SK-N-SH treated with all-trans-retinoic acid at 6 μM for 48 hours (cell line): ENCODE measurements at regions not wholly inside any gene's neighbourhood (a gene's known extent, or its start where the extent isn't known, plus 50 kb on each side); places are given as distances from the start of the nearest gene placed in this dataset.

Source experiments
- ATAC-seq: fragments of 200-7000 bp; cut with Tn5 transposase; 3 replicates; pipeline ENCODE4 v1.9.1; 2020; ENCODE audit warnings: mild to moderate bottlenecking, moderate library complexity
- ARNTL ChIP-seq: fragments of 450-650 bp; formaldehyde crosslinking; IDR thresholded peaks from 2 replicates; pipeline ENCODE4 v1.5.0; 2020; ENCODE audit warnings: low read depth, mild to moderate bottlenecking, moderate library complexity, borderline replicate concordance
- BACH2 ChIP-seq: fragments of 250-450 bp; sonication (Bioruptor Pico); IDR thresholded peaks from 2 replicates; pipeline ENCODE4 v1.9.0; 2021; ENCODE audit warnings: mild to moderate bottlenecking, borderline replicate concordance
- CREB5 ChIP-seq: fragments of 250-450 bp; sonication (Bioruptor Pico); IDR thresholded peaks from 2 replicates; pipeline ENCODE4 v1.5.1; 2020; ENCODE audit warnings: low read depth, mild to moderate bottlenecking, moderate library complexity
- CSRNP3 ChIP-seq: fragments of 250-450 bp; sonication (Bioruptor Pico); IDR thresholded peaks from 2 replicates; pipeline ENCODE4 v1.5.1; 2021; ENCODE audit warnings: mild to moderate bottlenecking, moderate library complexity
- GLIS3 ChIP-seq: fragments of 250-450 bp; sonication (Bioruptor Pico); IDR thresholded peaks from 2 replicates; pipeline ENCODE4 v1.5.0; 2020; ENCODE audit warnings: mild to moderate bottlenecking, moderate library complexity
- ISL1 ChIP-seq: fragments of 250-450 bp; sonication (Bioruptor Pico); IDR thresholded peaks from 2 replicates; pipeline ENCODE4 v2.1.2; 2022; ENCODE audit warnings: mild to moderate bottlenecking, moderate library complexity
- OSR1 ChIP-seq: fragments of 250-450 bp; sonication (Bioruptor Pico); IDR thresholded peaks from 2 replicates; pipeline ENCODE4 v1.8.0; 2022; ENCODE audit warnings: moderate library complexity, mild to moderate bottlenecking, inconsistent platforms
- PPARA ChIP-seq: fragments of 250-450 bp; sonication (Bioruptor Pico); IDR thresholded peaks from 2 replicates; pipeline ENCODE4 v1.5.0; 2020; ENCODE audit warnings: mild to moderate bottlenecking, borderline replicate concordance
- RARB ChIP-seq: fragments of 250-450 bp; sonication (Bioruptor Pico); IDR thresholded peaks from 2 replicates; pipeline ENCODE4 v1.8.0; 2021; ENCODE audit warnings: mild to moderate bottlenecking, moderate library complexity
- SNAI2 ChIP-seq: fragments of 250-450 bp; sonication (Bioruptor Pico); IDR thresholded peaks from 2 replicates; pipeline ENCODE4 v1.5.0; 2020; ENCODE audit warnings: mild to moderate bottlenecking, moderate library complexity
- TOX ChIP-seq: fragments of 250-450 bp; sonication (Bioruptor Pico); IDR thresholded peaks from 2 replicates; pipeline ENCODE4 v1.8.0; 2021; ENCODE audit warnings: mild to moderate bottlenecking, moderate library complexity, borderline replicate concordance
- ZC3H10 ChIP-seq: fragments of 250-450 bp; sonication (Bioruptor Pico); IDR thresholded peaks from 2 replicates; pipeline ENCODE4 v1.5.1; 2021; ENCODE audit warnings: mild to moderate bottlenecking, moderate library complexity
- ZFP30 ChIP-seq: fragments of 450-650 bp; formaldehyde crosslinking; IDR thresholded peaks from 2 replicates; pipeline ENCODE4 v1.5.0; 2022; ENCODE audit warnings: mild to moderate bottlenecking, moderate library complexity
- ZNF565 ChIP-seq: fragments of 450-650 bp; formaldehyde crosslinking; conservative IDR thresholded peaks from 2 replicates; pipeline ENCODE4 v1.5.0; 2020; ENCODE audit warnings: low read depth, mild to moderate bottlenecking, moderate library complexity
- ZNF70 ChIP-seq: fragments of 450-650 bp; formaldehyde crosslinking; IDR thresholded peaks from 2 replicates; pipeline ENCODE4 v1.5.0; 2020; ENCODE audit warnings: mild to moderate bottlenecking, moderate library complexity
- ZNF8 ChIP-seq: fragments of 450-650 bp; formaldehyde crosslinking; IDR thresholded peaks from 2 replicates; pipeline ENCODE4 v1.5.0; 2020; ENCODE audit warnings: mild to moderate bottlenecking, moderate library complexity
- TF ChIP-seq, protein P1 (sequence below): fragments of 250-450 bp; sonication (Bioruptor Pico); IDR thresholded peaks from 2 replicates; pipeline ENCODE4 v1.8.0; 2020; ENCODE audit warnings: mild to moderate bottlenecking, moderate library complexity, borderline replicate concordance
- TF ChIP-seq, protein P2 (sequence below): fragments of 250-450 bp; sonication (Bioruptor Pico); IDR thresholded peaks from 2 replicates; pipeline ENCODE4 v1.8.0; 2021; ENCODE audit warnings: low read depth, mild to moderate bottlenecking, moderate library complexity, borderline replicate concordance
- TF ChIP-seq, protein P3 (sequence below): fragments of 250-450 bp; sonication (Bioruptor Pico); IDR thresholded peaks from 2 replicates; pipeline ENCODE4 v1.5.0; 2020; ENCODE audit warnings: mild to moderate bottlenecking, moderate library complexity

DNA sequence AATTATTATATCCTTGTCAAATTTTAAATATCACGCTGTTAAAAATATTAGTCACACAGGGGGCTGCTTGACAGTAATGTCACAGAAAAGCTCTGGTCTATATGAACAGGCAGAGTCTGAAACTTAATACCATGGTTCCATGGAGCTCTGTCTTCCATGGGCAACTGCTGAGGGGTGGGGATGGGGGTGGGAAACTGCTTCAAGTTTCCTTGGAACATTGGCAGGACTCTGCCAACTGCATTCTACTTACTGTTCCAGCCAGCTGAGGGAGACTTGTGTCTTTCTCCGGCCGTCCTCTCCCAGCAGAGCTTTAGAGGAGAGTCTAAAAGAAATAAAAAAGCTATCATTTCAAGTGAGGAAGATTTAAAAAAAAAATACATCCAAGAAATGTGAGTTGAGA lies 348.7 kb downstream of the ZIC1 start:
- peak; percentile 39 for ATAC-seq
- TF ChIP-seq ZFP30 (CRISPR knock-in tag) (no peak), TOX (CRISPR knock-in tag) (peak; percentile 28; the same call in 1 of the 2 replicates), CREB5 (CRISPR knock-in tag) (no peak)

DNA sequence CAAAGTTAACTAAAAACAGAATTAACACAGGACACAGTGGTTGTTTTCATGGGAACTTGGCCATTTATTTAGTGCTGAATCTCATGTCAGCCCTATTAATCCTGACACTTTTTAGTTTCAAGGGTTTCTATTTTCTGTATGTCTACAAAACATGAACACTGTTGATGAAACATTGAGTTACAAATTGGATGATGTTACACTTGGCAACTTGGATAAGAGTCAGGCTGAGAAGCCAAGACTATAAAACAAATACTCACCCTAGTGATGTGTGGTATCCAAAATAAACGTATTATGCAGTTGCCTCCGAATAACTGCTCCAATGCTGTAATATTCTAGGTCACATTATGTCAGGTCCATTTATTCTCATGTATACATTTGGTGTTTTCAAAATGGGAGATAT lies 349.6 kb downstream of the ZIC1 start:
- ATAC-seq = peak; percentile 74
- TF ChIP-seq ZNF8 (CRISPR knock-in tag) = no peak
- TF ChIP-seq ZNF70 (CRISPR knock-in tag) = no peak
- TF ChIP-seq, protein P1, sequence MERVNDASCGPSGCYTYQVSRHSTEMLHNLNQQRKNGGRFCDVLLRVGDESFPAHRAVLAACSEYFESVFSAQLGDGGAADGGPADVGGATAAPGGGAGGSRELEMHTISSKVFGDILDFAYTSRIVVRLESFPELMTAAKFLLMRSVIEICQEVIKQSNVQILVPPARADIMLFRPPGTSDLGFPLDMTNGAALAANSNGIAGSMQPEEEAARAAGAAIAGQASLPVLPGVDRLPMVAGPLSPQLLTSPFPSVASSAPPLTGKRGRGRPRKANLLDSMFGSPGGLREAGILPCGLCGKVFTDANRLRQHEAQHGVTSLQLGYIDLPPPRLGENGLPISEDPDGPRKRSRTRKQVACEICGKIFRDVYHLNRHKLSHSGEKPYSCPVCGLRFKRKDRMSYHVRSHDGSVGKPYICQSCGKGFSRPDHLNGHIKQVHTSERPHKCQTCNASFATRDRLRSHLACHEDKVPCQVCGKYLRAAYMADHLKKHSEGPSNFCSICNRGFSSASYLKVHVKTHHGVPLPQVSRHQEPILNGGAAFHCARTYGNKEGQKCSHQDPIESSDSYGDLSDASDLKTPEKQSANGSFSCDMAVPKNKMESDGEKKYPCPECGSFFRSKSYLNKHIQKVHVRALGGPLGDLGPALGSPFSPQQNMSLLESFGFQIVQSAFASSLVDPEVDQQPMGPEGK (CRISPR knock-in tag) = no peak
- TF ChIP-seq SNAI2 (CRISPR knock-in tag) = no peak
- TF ChIP-seq ZC3H10 (CRISPR knock-in tag) = peak; percentile 86; the same call in 1 of the 2 replicates
- TF ChIP-seq TOX (CRISPR knock-in tag) = peak; percentile 75
- TF ChIP-seq, protein P2, sequence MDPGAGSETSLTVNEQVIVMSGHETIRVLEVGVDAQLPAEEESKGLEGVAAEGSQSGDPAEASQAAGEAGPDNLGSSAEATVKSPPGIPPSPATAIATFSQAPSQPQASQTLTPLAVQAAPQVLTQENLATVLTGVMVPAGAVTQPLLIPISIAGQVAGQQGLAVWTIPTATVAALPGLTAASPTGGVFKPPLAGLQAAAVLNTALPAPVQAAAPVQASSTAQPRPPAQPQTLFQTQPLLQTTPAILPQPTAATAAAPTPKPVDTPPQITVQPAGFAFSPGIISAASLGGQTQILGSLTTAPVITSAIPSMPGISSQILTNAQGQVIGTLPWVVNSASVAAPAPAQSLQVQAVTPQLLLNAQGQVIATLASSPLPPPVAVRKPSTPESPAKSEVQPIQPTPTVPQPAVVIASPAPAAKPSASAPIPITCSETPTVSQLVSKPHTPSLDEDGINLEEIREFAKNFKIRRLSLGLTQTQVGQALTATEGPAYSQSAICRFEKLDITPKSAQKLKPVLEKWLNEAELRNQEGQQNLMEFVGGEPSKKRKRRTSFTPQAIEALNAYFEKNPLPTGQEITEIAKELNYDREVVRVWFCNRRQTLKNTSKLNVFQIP = peak; percentile 20; the same call in 1 of the 2 replicates
- TF ChIP-seq RARB (CRISPR knock-in tag) = 0 out of 2 replicates have a peak, but pooled peaks have one; percentile 53
- TF ChIP-seq ISL1 (CRISPR knock-in tag) = peak; percentile 29; the same call in 1 of the 2 replicates

DNA sequence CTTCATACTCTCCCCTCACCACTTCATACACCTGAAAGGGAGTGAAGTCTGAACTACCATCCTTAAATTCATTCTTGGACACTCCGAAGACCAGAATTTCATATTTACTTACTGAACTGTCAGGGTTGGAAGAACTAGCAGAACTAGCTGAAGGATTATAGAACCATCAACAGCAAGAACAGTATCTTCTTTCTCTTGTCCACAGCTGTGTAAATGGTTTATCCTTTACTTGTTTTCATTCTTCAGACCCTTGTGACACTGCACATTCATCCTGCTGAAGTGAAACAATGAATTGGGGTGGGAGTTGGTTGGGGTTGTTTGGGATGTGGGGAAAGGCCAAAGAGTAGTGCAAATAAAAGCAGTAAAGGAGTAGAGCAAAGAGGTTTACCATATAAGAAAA lies 350.9 kb downstream of the ZIC1 start:
- TF ChIP-seq ZFP30 (CRISPR knock-in tag) = no peak
- TF ChIP-seq SNAI2 (CRISPR knock-in tag) = no peak
- no peak for TF ChIP-seq GLIS3 (CRISPR knock-in tag)
- TF ChIP-seq CREB5 (CRISPR knock-in tag) = no peak
- TF ChIP-seq, protein P2 = no peak
- no peak for ATAC-seq

- no peak for ATAC-seq
- TF ChIP-seq TOX (CRISPR knock-in tag) (no peak), PPARA (no peak), ZNF565 (no peak), ARNTL (CRISPR knock-in tag) (no peak), ZNF8 (CRISPR knock-in tag) (no peak), GLIS3 (CRISPR knock-in tag) (no peak), BACH2 (CRISPR knock-in tag) (no peak), CSRNP3 (CRISPR knock-in tag) (no peak), OSR1 (CRISPR knock-in tag) (no peak), SNAI2 (CRISPR knock-in tag) (no peak), ZC3H10 (CRISPR knock-in tag) (no peak)
- TF ChIP-seq, protein P2 = no peak
- TF ChIP-seq, protein P3, sequence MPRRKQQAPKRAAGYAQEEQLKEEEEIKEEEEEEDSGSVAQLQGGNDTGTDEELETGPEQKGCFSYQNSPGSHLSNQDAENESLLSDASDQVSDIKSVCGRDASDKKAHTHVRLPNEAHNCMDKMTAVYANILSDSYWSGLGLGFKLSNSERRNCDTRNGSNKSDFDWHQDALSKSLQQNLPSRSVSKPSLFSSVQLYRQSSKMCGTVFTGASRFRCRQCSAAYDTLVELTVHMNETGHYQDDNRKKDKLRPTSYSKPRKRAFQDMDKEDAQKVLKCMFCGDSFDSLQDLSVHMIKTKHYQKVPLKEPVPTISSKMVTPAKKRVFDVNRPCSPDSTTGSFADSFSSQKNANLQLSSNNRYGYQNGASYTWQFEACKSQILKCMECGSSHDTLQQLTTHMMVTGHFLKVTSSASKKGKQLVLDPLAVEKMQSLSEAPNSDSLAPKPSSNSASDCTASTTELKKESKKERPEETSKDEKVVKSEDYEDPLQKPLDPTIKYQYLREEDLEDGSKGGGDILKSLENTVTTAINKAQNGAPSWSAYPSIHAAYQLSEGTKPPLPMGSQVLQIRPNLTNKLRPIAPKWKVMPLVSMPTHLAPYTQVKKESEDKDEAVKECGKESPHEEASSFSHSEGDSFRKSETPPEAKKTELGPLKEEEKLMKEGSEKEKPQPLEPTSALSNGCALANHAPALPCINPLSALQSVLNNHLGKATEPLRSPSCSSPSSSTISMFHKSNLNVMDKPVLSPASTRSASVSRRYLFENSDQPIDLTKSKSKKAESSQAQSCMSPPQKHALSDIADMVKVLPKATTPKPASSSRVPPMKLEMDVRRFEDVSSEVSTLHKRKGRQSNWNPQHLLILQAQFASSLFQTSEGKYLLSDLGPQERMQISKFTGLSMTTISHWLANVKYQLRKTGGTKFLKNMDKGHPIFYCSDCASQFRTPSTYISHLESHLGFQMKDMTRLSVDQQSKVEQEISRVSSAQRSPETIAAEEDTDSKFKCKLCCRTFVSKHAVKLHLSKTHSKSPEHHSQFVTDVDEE (CRISPR knock-in tag) = no peak
These were observed 351.8 kb downstream of the ZIC1 start for GRCh38 chr3:147760941-147761340.
